GM19438 (cell line): ENCODE measurements at regions not wholly inside any gene's neighbourhood (a gene's known extent, or its start where the extent isn't known, plus 50 kb on each side); places are given as distances from the start of the nearest gene placed in this dataset.

Experiments
- ATAC-seq: cut with Tn5 transposase; IDR thresholded peaks from one replicate; pipeline ENCODE4 v1.9.1; 2021; ENCODE audit warnings: low read depth; ENCODE audit not compliant: unreplicated experiment

DNA sequence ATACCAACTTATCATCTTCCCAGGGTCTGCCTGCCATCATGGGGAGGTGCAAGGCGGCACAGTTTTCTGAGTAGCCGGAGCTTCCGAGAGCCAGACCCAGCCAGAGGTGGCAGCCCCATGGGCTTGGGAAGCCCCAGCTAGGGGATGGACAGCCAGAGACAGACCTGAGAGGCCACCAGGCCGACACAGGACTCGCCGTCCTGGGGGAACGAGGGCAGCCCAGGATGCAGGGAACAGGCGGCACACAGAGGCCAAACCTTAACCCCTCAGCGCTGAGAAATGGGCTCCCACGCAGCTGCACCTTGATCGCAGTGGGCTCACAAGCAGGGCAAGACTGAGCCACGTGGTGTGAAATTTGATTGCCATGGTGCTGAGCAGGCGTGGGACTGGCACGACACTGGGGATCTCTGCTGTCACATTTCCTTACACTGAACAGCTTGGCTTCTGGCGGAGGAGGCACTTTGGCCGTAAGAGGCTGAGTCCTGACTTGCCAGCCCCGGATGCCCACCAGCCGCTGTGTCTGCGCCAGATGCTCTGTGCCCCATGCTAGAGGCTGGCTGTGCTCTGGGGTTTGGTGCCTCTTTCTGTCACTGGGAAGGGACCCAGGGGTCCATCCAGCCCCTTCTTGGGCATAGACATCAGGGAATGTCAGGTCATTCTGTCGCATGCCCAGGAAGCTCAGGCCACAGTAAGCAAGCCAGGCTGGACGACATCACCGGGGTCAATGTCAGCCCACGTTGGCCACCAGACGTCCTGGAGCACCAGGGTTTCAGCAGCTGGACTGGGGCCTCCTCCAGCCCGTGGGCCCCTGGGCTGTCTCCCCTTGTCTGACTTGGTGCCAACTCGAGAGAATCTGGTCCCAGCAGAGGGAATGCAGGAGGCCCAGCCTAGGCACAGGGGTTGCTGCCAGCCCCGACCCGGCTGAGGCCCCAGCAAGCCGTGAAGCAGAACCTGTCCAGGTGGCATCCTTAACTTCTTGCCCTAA is 312.1 kb upstream of the MYT1L start:
- no peak for ATAC-seq

- ATAC-seq: no peak
Measured at GRCh38 chr2:2641541-2642410, 310.7 kb upstream of the MYT1L start.

- ATAC-seq: no peak
Measured at GRCh38 chr2:2640818-2641217, 309.7 kb upstream of the MYT1L start.

- no peak for ATAC-seq
Measured at GRCh38 chr2:2640371-2640770, 309.3 kb upstream of the MYT1L start.

GRCh38 chr2:2639251-2640139 is 308.4 kb upstream of the MYT1L start:
- no peak for ATAC-seq

DNA sequence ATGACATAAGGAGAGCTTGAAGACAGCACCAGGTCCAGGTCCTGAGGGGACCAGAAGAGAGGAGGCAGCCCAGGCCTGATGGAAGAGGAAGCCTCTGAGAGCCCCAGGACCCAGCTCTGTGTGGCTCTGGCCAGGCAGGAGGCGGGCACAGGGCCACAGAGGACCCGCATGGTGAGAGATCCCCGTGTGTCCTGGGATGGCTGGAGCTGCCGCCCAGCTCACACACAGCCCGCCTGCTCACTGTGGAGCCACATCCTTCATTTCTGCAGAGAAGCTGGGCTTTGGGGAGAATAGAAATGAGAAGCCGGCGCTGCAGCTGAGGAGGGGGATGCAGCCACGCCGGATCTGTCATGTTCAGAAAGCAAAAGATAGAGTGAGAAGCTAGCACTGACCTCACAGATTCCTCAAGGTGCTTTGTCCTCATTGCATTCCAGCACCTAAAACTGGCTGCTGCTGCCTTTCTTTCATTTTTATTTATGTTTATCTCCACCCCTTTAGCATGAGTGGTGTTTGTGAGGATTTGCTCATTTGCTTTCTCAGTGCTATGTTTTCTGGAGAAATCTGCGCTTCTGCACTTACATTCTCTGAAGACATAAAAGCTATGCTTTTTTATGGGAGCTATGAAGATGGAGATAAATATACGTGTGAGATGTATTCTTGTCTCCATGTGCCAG is 307.6 kb upstream of the MYT1L start:
- ATAC-seq: no peak

DNA sequence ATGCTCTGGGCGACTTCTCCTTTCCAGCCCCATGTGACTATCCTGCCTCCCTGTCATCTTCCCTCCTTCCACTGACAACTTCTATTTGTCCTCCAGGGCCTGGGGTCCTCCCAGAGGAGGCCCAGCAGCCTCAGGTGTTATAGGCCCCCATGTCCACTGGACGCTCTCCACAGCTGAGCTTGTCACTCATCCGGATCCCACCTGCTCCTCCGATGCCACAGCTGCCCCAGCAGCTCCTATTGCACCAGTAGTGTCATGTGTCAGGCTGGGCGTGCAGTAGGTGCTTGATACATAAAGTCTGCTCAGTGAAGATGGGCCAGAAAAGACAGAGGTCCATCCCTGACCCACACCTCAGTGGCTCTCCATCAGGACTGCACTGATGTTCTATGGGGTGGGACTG is 305.7 kb upstream of the MYT1L start:
- no peak for ATAC-seq

- no peak for ATAC-seq
Measured at GRCh38 chr2:2635025-2635528, 304.0 kb upstream of the MYT1L start.

DNA sequence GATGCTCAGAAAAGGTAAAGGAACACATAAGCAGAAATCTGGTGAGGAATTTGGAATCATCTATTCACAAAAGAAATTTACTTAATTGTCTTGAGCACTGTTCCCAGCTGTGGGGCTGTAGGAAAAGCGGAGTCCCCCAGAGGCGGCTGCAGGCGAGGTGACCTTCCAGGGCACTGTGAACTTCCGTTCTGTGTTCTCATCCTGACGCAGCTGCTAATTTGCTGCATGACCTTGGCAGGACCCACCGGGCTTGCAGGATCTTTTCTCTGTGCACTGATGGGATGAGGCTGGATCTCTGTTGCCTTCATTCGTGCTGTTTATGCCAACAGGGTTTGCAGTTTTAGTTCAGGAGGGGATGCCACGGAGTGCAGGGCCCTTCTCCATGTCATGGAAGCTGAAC is 301.9 kb upstream of the MYT1L start:
- no peak for ATAC-seq

GRCh38 chr2:2623939-2624338 is 292.9 kb upstream of the MYT1L start:
- ATAC-seq: no peak

GRCh38 chr2:2621855-2622254 is 290.8 kb upstream of the MYT1L start:
- no peak for ATAC-seq

- no peak for ATAC-seq
Measured at GRCh38 chr2:2620604-2621003, 289.5 kb upstream of the MYT1L start.

- no peak for ATAC-seq
Measured at GRCh38 chr2:2619995-2620394, 288.9 kb upstream of the MYT1L start.

- no peak for ATAC-seq
Measured at GRCh38 chr2:2614452-2614851, 283.4 kb upstream of the MYT1L start.

- ATAC-seq: peak; percentile 100
Measured at GRCh38 chr2:2613279-2614199, 282.5 kb upstream of the MYT1L start.

DNA sequence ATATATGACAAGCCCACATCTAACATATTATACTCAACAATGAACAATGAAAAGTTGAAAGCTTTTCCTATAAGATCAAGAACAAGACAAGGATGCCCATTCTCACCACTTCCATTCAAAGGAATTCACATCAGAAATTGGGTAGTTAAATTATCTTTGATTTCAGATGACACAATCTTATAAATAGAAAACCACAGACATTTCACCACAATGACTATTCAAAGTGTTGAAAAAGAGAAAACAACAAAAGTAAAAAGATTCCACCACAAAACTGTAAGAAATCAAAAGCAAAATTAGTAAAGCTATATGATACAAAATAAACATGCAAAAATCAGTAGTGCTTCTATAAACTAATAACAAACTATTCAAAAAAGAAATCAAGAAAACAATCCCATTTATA is 279.7 kb upstream of the MYT1L start:
- no peak for ATAC-seq

DNA sequence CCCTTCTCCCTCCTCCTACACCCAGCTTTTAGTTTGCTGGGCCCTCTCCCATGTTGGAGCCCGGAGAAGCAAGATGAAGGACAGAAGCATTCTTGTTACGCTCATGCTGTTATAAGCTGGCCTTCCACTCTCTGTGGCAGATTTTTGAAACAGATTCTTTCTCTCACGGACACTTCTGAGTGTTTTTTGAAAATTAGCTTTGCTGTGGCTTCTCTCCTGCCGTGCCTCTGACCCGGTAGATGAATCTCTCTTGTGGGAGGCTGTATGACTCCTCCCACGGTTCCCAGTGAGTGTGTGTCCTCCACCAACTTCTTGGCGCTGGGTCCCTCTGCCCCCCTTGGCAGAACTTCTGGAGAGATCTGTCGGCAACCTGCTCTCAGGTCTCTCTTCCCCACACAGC is 269.3 kb upstream of the MYT1L start:
- ATAC-seq: no peak

- ATAC-seq: no peak
Measured at GRCh38 chr2:2599441-2599840, 268.4 kb upstream of the MYT1L start.

- ATAC-seq: no peak
Measured at GRCh38 chr2:2597712-2598111, 266.6 kb upstream of the MYT1L start.
